HepG2 (cell line): ENCODE measurements at regions not wholly inside any gene's neighbourhood (a gene's known extent, or its start where the extent isn't known, plus 50 kb on each side); places are given as distances from the start of the nearest gene placed in this dataset.

ENCODE experiments used
- ATAC-seq: fragments of 200-7000 bp; cut with Tn5 transposase; 3 replicates; pipeline ENCODE4 v1.9.1; 2020; ENCODE audit warnings: mild to moderate bottlenecking, moderate library complexity
- BruUV-seq: library from RNA; stranded (reverse); fragments of 400-500 nt; replicated peaks from 2 replicates; lab custom pipeline; 2021; lab: Mats Ljungman, UMichigan
- CTCF ChIA-PET: fragments of 300-600 bp; formaldehyde crosslinking; extraction: SDS; loops from one replicate; lab custom pipeline; 2021; ENCODE audit warnings: low total read pairs, inconsistent platforms, low intra/inter-chr PET ratio; lab: Yijun Ruan, JAX
- POLR2A ChIA-PET: fragments of 350-600 bp; sonication (Branson Sonifier 250); formaldehyde crosslinking; loops from one replicate; lab custom pipeline; 2020; ENCODE audit warnings: antibody characterized with exemption, inconsistent platforms; lab: Yijun Ruan, JAX
- DNase-seq: peaks from one replicate; pipeline ENCODE4 v3.0.0-alpha.2; 2015; ENCODE audit warnings: low spot score
- FAIRE-seq: peaks from 3 replicates; lab custom pipeline; 2011; peaks lifted over from hg19 to GRCh38; lab: Jason Lieb, UNC
- H2AFZ ChIP-seq: one replicate; pipeline ENCODE4 v1.6.1; 2011; ENCODE audit warnings: low read length, inconsistent platforms
- H3K27ac ChIP-seq: fragments of 300-600 bp; 3 replicates; pipeline ENCODE4 v1.8.0; 2011; ENCODE audit warnings: mixed run types, mild to moderate bottlenecking, mixed read lengths, low read length, inconsistent platforms; ENCODE audit not compliant: insufficient read depth; ENCODE audit errors: extremely low read length
- H3K27me3 ChIP-seq, 2 experiments: fragments of 200-600 bp in 1 of 2; 2 replicates in 1 of 2; 3 replicates in 1 of 2; pipeline versions ENCODE4 v1.6.0 to v1.8.0; 2011; ENCODE audit warnings: low read length in 2 of 2, mild to moderate bottlenecking in 2 of 2, moderate library complexity in 2 of 2, inconsistent platforms in 1 of 2; ENCODE audit not compliant: insufficient read depth in 2 of 2, control insufficient read depth in 1 of 2
- H3K36me3 ChIP-seq, 2 experiments: fragments of 200-600 bp in 1 of 2; replicated peaks in 1 of 2; 2 replicates in 1 of 2; 3 replicates in 1 of 2; pipeline versions ENCODE4 v1.5.1 to v1.8.0; 2011; ENCODE audit warnings: low read length in 2 of 2, inconsistent platforms in 1 of 2; ENCODE audit not compliant: insufficient read depth in 2 of 2, control insufficient read depth in 1 of 2
- H3K4me1 ChIP-seq: 2 replicates; pipeline ENCODE4 v1.5.1; 2012; ENCODE audit warnings: low read length, inconsistent platforms; ENCODE audit not compliant: insufficient read depth
- H3K4me2 ChIP-seq: 2 replicates; pipeline ENCODE4 v1.6.0; 2011; ENCODE audit warnings: low read depth, low read length, inconsistent platforms
- H3K4me3 ChIP-seq, 3 experiments: fragments of 200-600 bp in 1 of 3; sonication (generic), shearing (Covaris generic) in 1 of 3; replicated peaks in 1 of 3; 2 replicates each; pipeline ENCODE4 v1.5.1; 2011 to 2016; ENCODE audit warnings: low read length in 3 of 3, inconsistent platforms in 2 of 3, low read depth in 2 of 3, mild to moderate bottlenecking in 2 of 3, control low read depth in 1 of 3, mixed read lengths in 1 of 3; ENCODE audit not compliant: insufficient read depth in 1 of 3
- H3K79me2 ChIP-seq: one replicate; pipeline ENCODE4 v1.6.1; 2011; ENCODE audit warnings: low read length, inconsistent platforms; ENCODE audit not compliant: insufficient read depth
- H3K9ac ChIP-seq: 2 replicates; pipeline ENCODE4 v1.6.0; 2011; ENCODE audit warnings: mild to moderate bottlenecking, low read depth, low read length, inconsistent platforms; ENCODE audit not compliant: insufficient read depth
- H3K9me3 ChIP-seq: 2 replicates; pipeline ENCODE4 v1.5.1; 2012; ENCODE audit warnings: mild to moderate bottlenecking, low read length
- H4K20me1 ChIP-seq: 2 replicates; pipeline ENCODE4 v1.6.0; 2011; ENCODE audit warnings: inconsistent platforms, mild to moderate bottlenecking, low read length, moderate library complexity; ENCODE audit not compliant: insufficient read depth
- HBP1 ChIP-seq: IDR thresholded peaks from 2 replicates; pipeline ENCODE4 v1.6.1; 2016; ENCODE audit warnings: low read depth, control low read depth
- ZNF10 ChIP-seq: sonication (generic); formaldehyde crosslinking; IDR thresholded peaks from 2 replicates; pipeline ENCODE4 v1.4.0; 2020; ENCODE audit warnings: mild to moderate bottlenecking, low read depth, missing genetic modification reagents, borderline replicate concordance
- ZNF17 ChIP-seq: sonication (generic); formaldehyde crosslinking; IDR thresholded peaks from 2 replicates; pipeline ENCODE4 v1.5.0; 2020; ENCODE audit warnings: mild to moderate bottlenecking, missing genetic modification reagents
- ZNF263 ChIP-seq: sonication (generic); formaldehyde crosslinking; IDR thresholded peaks from 2 replicates; pipeline ENCODE4 v1.4.0; 2020; ENCODE audit warnings: missing genetic modification reagents
- ZNF891 ChIP-seq: sonication (generic); formaldehyde crosslinking; IDR thresholded peaks from 2 replicates; pipeline ENCODE4 v1.5.0; 2020; ENCODE audit warnings: mild to moderate bottlenecking, missing genetic modification reagents
- WGBS: methylation state at CpG from one replicate; pipeline ENCODE4 v1.1.6; 2017; ENCODE audit warnings: low lambda C conversion rate; 5-methylcytosine and 5-hydroxymethylcytosine counted together
- in situ Hi-C: cut with HindIII; loops from 2 replicates; pipeline ENCODE4 v1.10.0; 2017; ENCODE audit warnings: low pct_unique_long_range_greater_than_20kb; ENCODE audit not compliant: extremely low pct_ligation_motif_present
- intact Hi-C: fragments of 100-400 bp; cut with micrococcal nuclease; formaldehyde crosslinking; loops from one replicate; pipeline ENCODE4 v1.10.0; 2022; ENCODE audit not compliant: unreplicated experiment
- TF ChIP-seq, protein P1 (sequence below): sonication (generic); formaldehyde crosslinking; IDR thresholded peaks from 2 replicates; pipeline ENCODE4 v1.8.0; 2022; ENCODE audit warnings: mild to moderate bottlenecking, missing genetic modification reagents
- TF ChIP-seq, protein P2 (sequence below): sonication (generic); formaldehyde crosslinking; IDR thresholded peaks from 2 replicates; pipeline ENCODE4 v1.4.0; 2020; ENCODE audit warnings: missing genetic modification reagents, borderline replicate concordance
- TF ChIP-seq, protein P3 (sequence below): sonication (generic); formaldehyde crosslinking; IDR thresholded peaks from 2 replicates; pipeline ENCODE4 v1.9.0; 2021; ENCODE audit warnings: missing genetic modification reagents, borderline replicate concordance

DNA sequence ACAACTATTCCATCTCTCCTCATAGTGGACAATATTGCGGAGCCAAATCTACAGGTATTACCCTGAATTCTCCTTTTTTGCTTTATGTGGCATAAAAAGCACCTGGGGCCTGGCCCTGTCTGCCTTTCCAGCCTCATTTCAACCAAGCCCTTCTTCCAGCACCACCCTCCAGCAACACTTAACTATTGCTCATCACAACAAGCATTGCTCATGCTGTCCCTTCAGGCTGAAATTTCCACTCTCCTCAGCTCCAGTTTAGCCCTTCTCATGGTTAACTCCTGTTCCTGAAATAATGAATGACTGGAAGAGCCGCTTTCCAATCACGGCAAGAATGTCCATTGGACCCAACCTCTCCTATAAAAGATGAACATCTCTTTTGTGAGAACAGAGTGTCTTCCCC, 107.4 kb downstream of the P2RY1 start:
- intact Hi-C loops (no loop called here), in situ Hi-C loops (no loop called here)
- no peak overlapping the region for H2AFZ ChIP-seq
- WGBS, result 0% methylated on average over 3 of the region's 3 CpGs
- DNase-seq (no peak), FAIRE-seq (no peak), ATAC-seq (no peak)
- no TSS peak for BruUV-seq
- no peaks in the 10 kb centered on the region for H3K4me1 ChIP-seq
- H3K79me2 ChIP-seq, result no peaks in the 10 kb centered on the region
- H3K9me3 ChIP-seq, result no peaks in the 10 kb centered on the region
- H3K36me3 ChIP-seq, result no peaks in the 10 kb centered on the region
- ChIA-PET POLR2A (no interaction called here), CTCF (no interaction called here)
- no peak overlapping the region for H3K4me3 ChIP-seq
- H4K20me1 ChIP-seq, result no peaks in the 10 kb centered on the region
- no peak overlapping the region for H3K27ac ChIP-seq
- H3K4me2 ChIP-seq, result no peak overlapping the region
- TF ChIP-seq ZNF17 (no peak), ZNF263 (no peak), HBP1 (CRISPR knock-in tag) (no peak)
- TF ChIP-seq, protein P1, sequence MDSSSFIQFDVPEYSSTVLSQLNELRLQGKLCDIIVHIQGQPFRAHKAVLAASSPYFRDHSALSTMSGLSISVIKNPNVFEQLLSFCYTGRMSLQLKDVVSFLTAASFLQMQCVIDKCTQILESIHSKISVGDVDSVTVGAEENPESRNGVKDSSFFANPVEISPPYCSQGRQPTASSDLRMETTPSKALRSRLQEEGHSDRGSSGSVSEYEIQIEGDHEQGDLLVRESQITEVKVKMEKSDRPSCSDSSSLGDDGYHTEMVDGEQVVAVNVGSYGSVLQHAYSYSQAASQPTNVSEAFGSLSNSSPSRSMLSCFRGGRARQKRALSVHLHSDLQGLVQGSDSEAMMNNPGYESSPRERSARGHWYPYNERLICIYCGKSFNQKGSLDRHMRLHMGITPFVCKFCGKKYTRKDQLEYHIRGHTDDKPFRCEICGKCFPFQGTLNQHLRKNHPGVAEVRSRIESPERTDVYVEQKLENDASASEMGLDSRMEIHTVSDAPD (CRISPR knock-in tag), result no peak
- H3K9ac ChIP-seq, result no peak overlapping the region
- no peaks in the 10 kb centered on the region for H3K27me3 ChIP-seq

DNA sequence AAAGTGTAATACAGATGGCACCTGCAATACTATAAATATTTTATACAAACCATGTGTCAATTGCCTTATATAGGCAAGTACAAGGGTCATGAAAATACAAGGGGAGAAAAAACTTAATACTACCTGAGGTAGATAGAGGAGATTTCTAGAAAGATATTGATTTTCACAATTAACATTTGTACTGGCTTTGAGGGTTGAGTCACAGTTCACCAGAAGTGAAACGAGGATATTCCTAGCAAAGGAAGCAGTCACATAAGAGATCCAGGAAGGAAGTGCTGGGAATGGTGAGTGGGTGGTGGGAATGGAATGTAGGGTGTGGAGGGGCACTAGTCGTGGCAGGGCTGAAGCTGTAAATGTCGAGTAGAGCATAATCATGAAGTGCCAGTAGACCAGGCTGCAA, 108.7 kb downstream of the P2RY1 start:
- DNase-seq (no peak), ATAC-seq (no peak), FAIRE-seq (no peak)
- Histone ChIP-seq H2AFZ (no peak overlapping the region), H3K27ac (no peak overlapping the region), H3K9me3 (no peaks in the 10 kb centered on the region), H3K36me3 (no peaks in the 10 kb centered on the region), H3K9ac (no peak overlapping the region), H3K4me2 (no peak overlapping the region), H4K20me1 (no peaks in the 10 kb centered on the region), H3K27me3 (no peaks in the 10 kb centered on the region), H3K79me2 (no peaks in the 10 kb centered on the region), H3K4me3 (no peak overlapping the region), H3K4me1 (no peaks in the 10 kb centered on the region)
- ChIA-PET POLR2A (no interaction called here), CTCF (no interaction called here)
- in situ Hi-C loops (no loop called here), intact Hi-C loops (no loop called here)
- WGBS, result 0% methylated on average over 3 of the region's 3 CpGs
- no TSS peak for BruUV-seq
- TF ChIP-seq, protein P2, sequence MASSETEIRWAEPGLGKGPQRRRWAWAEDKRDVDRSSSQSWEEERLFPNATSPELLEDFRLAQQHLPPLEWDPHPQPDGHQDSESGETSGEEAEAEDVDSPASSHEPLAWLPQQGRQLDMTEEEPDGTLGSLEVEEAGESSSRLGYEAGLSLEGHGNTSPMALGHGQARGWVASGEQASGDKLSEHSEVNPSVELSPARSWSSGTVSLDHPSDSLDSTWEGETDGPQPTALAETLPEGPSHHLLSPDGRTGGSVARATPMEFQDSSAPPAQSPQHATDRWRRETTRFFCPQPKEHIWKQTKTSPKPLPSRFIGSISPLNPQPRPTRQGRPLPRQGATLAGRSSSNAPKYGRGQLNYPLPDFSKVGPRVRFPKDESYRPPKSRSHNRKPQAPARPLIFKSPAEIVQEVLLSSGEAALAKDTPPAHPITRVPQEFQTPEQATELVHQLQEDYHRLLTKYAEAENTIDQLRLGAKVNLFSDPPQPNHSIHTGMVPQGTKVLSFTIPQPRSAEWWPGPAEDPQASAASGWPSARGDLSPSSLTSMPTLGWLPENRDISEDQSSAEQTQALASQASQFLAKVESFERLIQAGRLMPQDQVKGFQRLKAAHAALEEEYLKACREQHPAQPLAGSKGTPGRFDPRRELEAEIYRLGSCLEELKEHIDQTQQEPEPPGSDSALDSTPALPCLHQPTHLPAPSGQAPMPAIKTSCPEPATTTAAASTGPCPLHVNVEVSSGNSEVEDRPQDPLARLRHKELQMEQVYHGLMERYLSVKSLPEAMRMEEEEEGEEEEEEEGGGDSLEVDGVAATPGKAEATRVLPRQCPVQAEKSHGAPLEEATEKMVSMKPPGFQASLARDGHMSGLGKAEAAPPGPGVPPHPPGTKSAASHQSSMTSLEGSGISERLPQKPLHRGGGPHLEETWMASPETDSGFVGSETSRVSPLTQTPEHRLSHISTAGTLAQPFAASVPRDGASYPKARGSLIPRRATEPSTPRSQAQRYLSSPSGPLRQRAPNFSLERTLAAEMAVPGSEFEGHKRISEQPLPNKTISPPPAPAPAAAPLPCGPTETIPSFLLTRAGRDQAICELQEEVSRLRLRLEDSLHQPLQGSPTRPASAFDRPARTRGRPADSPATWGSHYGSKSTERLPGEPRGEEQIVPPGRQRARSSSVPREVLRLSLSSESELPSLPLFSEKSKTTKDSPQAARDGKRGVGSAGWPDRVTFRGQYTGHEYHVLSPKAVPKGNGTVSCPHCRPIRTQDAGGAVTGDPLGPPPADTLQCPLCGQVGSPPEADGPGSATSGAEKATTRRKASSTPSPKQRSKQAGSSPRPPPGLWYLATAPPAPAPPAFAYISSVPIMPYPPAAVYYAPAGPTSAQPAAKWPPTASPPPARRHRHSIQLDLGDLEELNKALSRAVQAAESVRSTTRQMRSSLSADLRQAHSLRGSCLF (CRISPR knock-in tag), result no peak
- TF ChIP-seq ZNF891 (CRISPR knock-in tag) (no peak), ZNF10 (CRISPR knock-in tag) (no peak)
- TF ChIP-seq, protein P3, sequence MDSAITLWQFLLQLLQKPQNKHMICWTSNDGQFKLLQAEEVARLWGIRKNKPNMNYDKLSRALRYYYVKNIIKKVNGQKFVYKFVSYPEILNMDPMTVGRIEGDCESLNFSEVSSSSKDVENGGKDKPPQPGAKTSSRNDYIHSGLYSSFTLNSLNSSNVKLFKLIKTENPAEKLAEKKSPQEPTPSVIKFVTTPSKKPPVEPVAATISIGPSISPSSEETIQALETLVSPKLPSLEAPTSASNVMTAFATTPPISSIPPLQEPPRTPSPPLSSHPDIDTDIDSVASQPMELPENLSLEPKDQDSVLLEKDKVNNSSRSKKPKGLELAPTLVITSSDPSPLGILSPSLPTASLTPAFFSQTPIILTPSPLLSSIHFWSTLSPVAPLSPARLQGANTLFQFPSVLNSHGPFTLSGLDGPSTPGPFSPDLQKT (CRISPR knock-in tag), result no peak
